HepG2 (cell line): ENCODE measurements at regions not wholly inside any gene's neighbourhood (a gene's known extent, or its start where the extent isn't known, plus 50 kb on each side); places are given as distances from the start of the nearest gene placed in this dataset.

Experiments used
- ATAC-seq: fragments of 200-7000 bp; cut with Tn5 transposase; 3 replicates; pipeline ENCODE4 v1.9.1; 2020; ENCODE audit warnings: mild to moderate bottlenecking, moderate library complexity
- BruUV-seq: library from RNA; stranded (reverse); fragments of 400-500 nt; replicated peaks from 2 replicates; lab custom pipeline; 2021; lab: Mats Ljungman, UMichigan
- CTCF ChIA-PET: fragments of 300-600 bp; formaldehyde crosslinking; extraction: SDS; loops from one replicate; lab custom pipeline; 2021; ENCODE audit warnings: low total read pairs, inconsistent platforms, low intra/inter-chr PET ratio; lab: Yijun Ruan, JAX
- POLR2A ChIA-PET: fragments of 350-600 bp; sonication (Branson Sonifier 250); formaldehyde crosslinking; loops from one replicate; lab custom pipeline; 2020; ENCODE audit warnings: antibody characterized with exemption, inconsistent platforms; lab: Yijun Ruan, JAX
- DNase-seq: peaks from one replicate; pipeline ENCODE4 v3.0.0-alpha.2; 2015; ENCODE audit warnings: low spot score
- FAIRE-seq: peaks from 3 replicates; lab custom pipeline; 2011; peaks lifted over from hg19 to GRCh38; lab: Jason Lieb, UNC
- H2AFZ ChIP-seq: one replicate; pipeline ENCODE4 v1.6.1; 2011; ENCODE audit warnings: low read length, inconsistent platforms
- H3K27ac ChIP-seq: fragments of 300-600 bp; 3 replicates; pipeline ENCODE4 v1.8.0; 2011; ENCODE audit warnings: mixed run types, mild to moderate bottlenecking, mixed read lengths, low read length, inconsistent platforms; ENCODE audit not compliant: insufficient read depth; ENCODE audit errors: extremely low read length
- H3K27me3 ChIP-seq, 2 experiments: fragments of 200-600 bp in 1 of 2; 2 replicates in 1 of 2; 3 replicates in 1 of 2; pipeline versions ENCODE4 v1.6.0 to v1.8.0; 2011; ENCODE audit warnings: low read length in 2 of 2, mild to moderate bottlenecking in 2 of 2, moderate library complexity in 2 of 2, inconsistent platforms in 1 of 2; ENCODE audit not compliant: insufficient read depth in 2 of 2, control insufficient read depth in 1 of 2
- H3K36me3 ChIP-seq, 2 experiments: fragments of 200-600 bp in 1 of 2; replicated peaks in 1 of 2; 2 replicates in 1 of 2; 3 replicates in 1 of 2; pipeline versions ENCODE4 v1.5.1 to v1.8.0; 2011; ENCODE audit warnings: low read length in 2 of 2, inconsistent platforms in 1 of 2; ENCODE audit not compliant: insufficient read depth in 2 of 2, control insufficient read depth in 1 of 2
- H3K4me1 ChIP-seq: 2 replicates; pipeline ENCODE4 v1.5.1; 2012; ENCODE audit warnings: low read length, inconsistent platforms; ENCODE audit not compliant: insufficient read depth
- H3K4me2 ChIP-seq: 2 replicates; pipeline ENCODE4 v1.6.0; 2011; ENCODE audit warnings: low read depth, low read length, inconsistent platforms
- H3K4me3 ChIP-seq, 3 experiments: fragments of 200-600 bp in 1 of 3; sonication (generic), shearing (Covaris generic) in 1 of 3; replicated peaks in 1 of 3; 2 replicates each; pipeline ENCODE4 v1.5.1; 2011 to 2016; ENCODE audit warnings: low read length in 3 of 3, inconsistent platforms in 2 of 3, low read depth in 2 of 3, mild to moderate bottlenecking in 2 of 3, control low read depth in 1 of 3, mixed read lengths in 1 of 3; ENCODE audit not compliant: insufficient read depth in 1 of 3
- H3K79me2 ChIP-seq: one replicate; pipeline ENCODE4 v1.6.1; 2011; ENCODE audit warnings: low read length, inconsistent platforms; ENCODE audit not compliant: insufficient read depth
- H3K9ac ChIP-seq: 2 replicates; pipeline ENCODE4 v1.6.0; 2011; ENCODE audit warnings: mild to moderate bottlenecking, low read depth, low read length, inconsistent platforms; ENCODE audit not compliant: insufficient read depth
- H3K9me3 ChIP-seq: 2 replicates; pipeline ENCODE4 v1.5.1; 2012; ENCODE audit warnings: mild to moderate bottlenecking, low read length
- H4K20me1 ChIP-seq: 2 replicates; pipeline ENCODE4 v1.6.0; 2011; ENCODE audit warnings: inconsistent platforms, mild to moderate bottlenecking, low read length, moderate library complexity; ENCODE audit not compliant: insufficient read depth
- TOE1 ChIP-seq: sonication (generic); formaldehyde crosslinking; IDR thresholded peaks from 2 replicates; pipeline ENCODE4 v1.4.0; 2020; ENCODE audit warnings: mild to moderate bottlenecking, missing genetic modification reagents
- ZNF30 ChIP-seq: sonication (generic); formaldehyde crosslinking; IDR thresholded peaks from 2 replicates; pipeline ENCODE4 v1.5.0; 2020; ENCODE audit warnings: mild to moderate bottlenecking, missing genetic modification reagents
- ZNF552 ChIP-seq: sonication (generic); formaldehyde crosslinking; IDR thresholded peaks from 2 replicates; pipeline ENCODE4 v1.9.0; 2022; ENCODE audit warnings: missing genetic modification reagents, mild to moderate bottlenecking, borderline replicate concordance
- ZNF678 ChIP-seq: sonication (generic); formaldehyde crosslinking; IDR thresholded peaks from 2 replicates; pipeline ENCODE4 v1.4.0; 2020; ENCODE audit warnings: mild to moderate bottlenecking, missing genetic modification reagents
- ZNF782 ChIP-seq: sonication (generic); formaldehyde crosslinking; IDR thresholded peaks from 2 replicates; pipeline ENCODE4 v1.4.0; 2020; ENCODE audit warnings: missing genetic modification reagents, mild to moderate bottlenecking, borderline replicate concordance
- WGBS: methylation state at CpG from one replicate; pipeline ENCODE4 v1.1.6; 2017; ENCODE audit warnings: low lambda C conversion rate; 5-methylcytosine and 5-hydroxymethylcytosine counted together
- in situ Hi-C: cut with HindIII; loops from 2 replicates; pipeline ENCODE4 v1.10.0; 2017; ENCODE audit warnings: low pct_unique_long_range_greater_than_20kb; ENCODE audit not compliant: extremely low pct_ligation_motif_present
- intact Hi-C: fragments of 100-400 bp; cut with micrococcal nuclease; formaldehyde crosslinking; loops from one replicate; pipeline ENCODE4 v1.10.0; 2022; ENCODE audit not compliant: unreplicated experiment
- TF ChIP-seq, protein P1 (sequence below): sonication (generic); formaldehyde crosslinking; IDR thresholded peaks from 2 replicates; pipeline ENCODE4 v1.5.0; 2020; ENCODE audit warnings: mild to moderate bottlenecking, missing genetic modification reagents
- TF ChIP-seq, protein P2 (sequence below): sonication (generic); formaldehyde crosslinking; IDR thresholded peaks from 2 replicates; pipeline ENCODE4 v1.4.0; 2020; ENCODE audit warnings: missing genetic modification reagents
- TF ChIP-seq, protein P3 (sequence below): sonication (generic); formaldehyde crosslinking; IDR thresholded peaks from 2 replicates; pipeline ENCODE4 v1.5.1; 2020; ENCODE audit warnings: missing genetic modification reagents, mild to moderate bottlenecking, borderline replicate concordance

DNA sequence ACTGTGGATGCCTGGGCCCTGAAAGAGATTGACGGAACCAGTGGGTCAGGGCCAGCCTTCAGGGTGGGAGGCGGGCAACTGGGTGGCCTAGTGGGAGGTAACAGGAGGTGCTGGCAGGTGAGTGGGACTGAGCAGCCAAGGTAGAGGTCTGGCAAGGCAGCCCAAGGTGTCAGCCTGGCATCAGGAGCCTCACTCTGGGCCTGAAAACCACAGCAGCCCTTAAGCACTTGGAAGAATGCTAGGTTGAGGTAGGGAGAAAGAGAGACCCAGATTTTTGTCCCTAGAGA lies 315.8 kb upstream of the PRICKLE1 start (continued):
- TF ChIP-seq, protein P1, sequence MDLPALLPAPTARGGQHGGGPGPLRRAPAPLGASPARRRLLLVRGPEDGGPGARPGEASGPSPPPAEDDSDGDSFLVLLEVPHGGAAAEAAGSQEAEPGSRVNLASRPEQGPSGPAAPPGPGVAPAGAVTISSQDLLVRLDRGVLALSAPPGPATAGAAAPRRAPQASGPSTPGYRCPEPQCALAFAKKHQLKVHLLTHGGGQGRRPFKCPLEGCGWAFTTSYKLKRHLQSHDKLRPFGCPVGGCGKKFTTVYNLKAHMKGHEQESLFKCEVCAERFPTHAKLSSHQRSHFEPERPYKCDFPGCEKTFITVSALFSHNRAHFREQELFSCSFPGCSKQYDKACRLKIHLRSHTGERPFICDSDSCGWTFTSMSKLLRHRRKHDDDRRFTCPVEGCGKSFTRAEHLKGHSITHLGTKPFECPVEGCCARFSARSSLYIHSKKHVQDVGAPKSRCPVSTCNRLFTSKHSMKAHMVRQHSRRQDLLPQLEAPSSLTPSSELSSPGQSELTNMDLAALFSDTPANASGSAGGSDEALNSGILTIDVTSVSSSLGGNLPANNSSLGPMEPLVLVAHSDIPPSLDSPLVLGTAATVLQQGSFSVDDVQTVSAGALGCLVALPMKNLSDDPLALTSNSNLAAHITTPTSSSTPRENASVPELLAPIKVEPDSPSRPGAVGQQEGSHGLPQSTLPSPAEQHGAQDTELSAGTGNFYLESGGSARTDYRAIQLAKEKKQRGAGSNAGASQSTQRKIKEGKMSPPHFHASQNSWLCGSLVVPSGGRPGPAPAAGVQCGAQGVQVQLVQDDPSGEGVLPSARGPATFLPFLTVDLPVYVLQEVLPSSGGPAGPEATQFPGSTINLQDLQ = no peak
- TF ChIP-seq ZNF552 = no peak

DNA sequence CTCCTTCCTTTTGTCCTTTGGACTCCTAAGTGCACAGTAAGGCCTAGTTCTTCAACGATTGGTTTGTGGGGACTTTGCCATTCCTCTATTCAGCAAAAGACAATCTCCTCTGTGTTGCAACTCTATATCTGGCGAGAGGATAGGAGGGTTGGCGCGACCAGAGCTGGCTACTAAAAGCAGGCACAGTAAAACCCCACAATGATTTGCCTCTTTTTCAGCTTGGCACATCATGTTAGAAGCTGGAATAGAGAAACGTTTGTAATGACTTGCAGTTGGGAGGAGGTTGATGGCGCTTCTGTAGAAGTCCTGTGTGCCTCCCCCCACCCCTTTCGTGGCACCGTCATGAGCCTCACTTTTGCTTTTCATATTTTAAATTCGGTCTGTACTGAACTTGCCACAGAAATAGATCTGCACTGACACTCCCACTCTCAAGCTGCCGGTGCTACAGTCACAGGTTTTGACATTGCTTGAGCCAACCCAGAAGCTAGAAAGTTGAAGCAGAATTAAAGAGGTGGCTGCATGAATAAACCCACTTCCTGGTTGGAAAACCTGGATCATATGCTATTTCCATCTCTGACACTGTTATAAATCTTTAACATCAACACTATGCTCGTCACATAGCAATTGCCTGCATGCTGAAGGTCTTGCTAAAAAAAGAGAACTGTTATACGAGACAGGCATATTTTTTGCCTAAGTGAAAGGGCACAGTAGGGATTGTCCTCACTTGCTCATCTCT lies 315.3 kb upstream of the PRICKLE1 start:
- DNase-seq = no peak
- H3K9ac ChIP-seq = no peak overlapping the region
- intact Hi-C loops (no loop called here), in situ Hi-C loops (no loop called here)
- no peak overlapping the region for H3K4me2 ChIP-seq
- H3K4me1 ChIP-seq = no peaks in the 10 kb centered on the region
- ChIA-PET POLR2A (no interaction called here), CTCF (no interaction called here)
- no peak for FAIRE-seq
- peak; percentile 51; the same call in 2 of the 3 replicates for ATAC-seq
- peaks cover 39% of the 10 kb centered on the region for H3K9me3 ChIP-seq
- TF ChIP-seq TOE1 (CRISPR knock-in tag) = no peak
- TF ChIP-seq ZNF30 (CRISPR knock-in tag) = no peak
- TF ChIP-seq ZNF678 (CRISPR knock-in tag) = no peak
- TF ChIP-seq, protein P2, sequence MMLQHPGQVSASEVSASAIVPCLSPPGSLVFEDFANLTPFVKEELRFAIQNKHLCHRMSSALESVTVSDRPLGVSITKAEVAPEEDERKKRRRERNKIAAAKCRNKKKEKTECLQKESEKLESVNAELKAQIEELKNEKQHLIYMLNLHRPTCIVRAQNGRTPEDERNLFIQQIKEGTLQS (CRISPR knock-in tag) = no peak
- no peak for TF ChIP-seq ZNF782 (CRISPR knock-in tag)
- TF ChIP-seq, protein P3, sequence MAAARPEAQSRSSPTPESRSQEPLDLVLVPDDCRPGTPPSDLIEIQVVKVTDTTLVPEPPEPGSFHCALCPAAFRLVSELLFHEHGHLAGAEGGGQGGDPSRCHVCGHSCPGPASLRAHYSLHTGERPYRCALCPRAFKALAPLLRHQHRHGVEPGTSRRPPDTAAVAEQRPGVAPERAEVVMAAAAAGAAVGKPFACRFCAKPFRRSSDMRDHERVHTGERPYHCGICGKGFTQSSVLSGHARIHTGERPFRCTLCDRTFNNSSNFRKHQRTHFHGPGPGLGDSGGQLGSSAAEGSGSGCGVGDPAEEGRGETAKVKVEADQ (CRISPR knock-in tag) = no peak
- H3K27me3 ChIP-seq = no peaks in the 10 kb centered on the region; a peak in 1 of 5 replicates
- H2AFZ ChIP-seq = no peak overlapping the region
- H4K20me1 ChIP-seq = no peaks in the 10 kb centered on the region
- 24% methylated on average over 12 of the region's 12 CpGs for WGBS
- no peaks in the 10 kb centered on the region for H3K36me3 ChIP-seq
- H3K27ac ChIP-seq = no peak overlapping the region
- no TSS peak for BruUV-seq
- H3K79me2 ChIP-seq = no peaks in the 10 kb centered on the region
- H3K4me3 ChIP-seq = no peak overlapping the region
